Pons (tissue), 1 donor: ENCODE measurements at regions not wholly inside any gene's neighbourhood (a gene's known extent, or its start where the extent isn't known, plus 50 kb on each side); places are given as distances from the start of the nearest gene placed in this dataset.

Source experiments
- DNase-seq: peaks from one replicate; pipeline ENCODE4 v3.0.0-alpha.2; 2016; ENCODE audit warnings: low spot score

GRCh38 chr5:148708854-148709253 lies 54.5 kb upstream of the HTR4 start:
- DNase-seq: no peak

GRCh38 chr5:148711961-148712360 lies 57.6 kb upstream of the HTR4 start:
- DNase-seq: no peak

GRCh38 chr5:148713735-148714508 lies 59.6 kb upstream of the HTR4 start:
- DNase-seq: no peak

GRCh38 chr5:148716716-148717115 lies 62.4 kb upstream of the HTR4 start:
- DNase-seq: no peak

GRCh38 chr5:148717668-148718067 lies 63.3 kb upstream of the HTR4 start:
- no peak for DNase-seq

GRCh38 chr5:148719605-148720004 lies 65.3 kb upstream of the HTR4 start:
- no peak for DNase-seq

- no peak for DNase-seq
These were observed 65.9 kb upstream of the HTR4 start for GRCh38 chr5:148720257-148720656.

- no peak for DNase-seq
These were observed 68.8 kb upstream of the HTR4 start for GRCh38 chr5:148723143-148723542.

GRCh38 chr5:148725675-148726074 lies 71.3 kb upstream of the HTR4 start:
- no peak for DNase-seq

GRCh38 chr5:148729182-148729581 lies 74.9 kb upstream of the HTR4 start:
- DNase-seq: no peak

GRCh38 chr5:148730270-148730669 lies 75.9 kb upstream of the HTR4 start:
- DNase-seq: no peak

GRCh38 chr5:148730942-148731898 lies 76.9 kb upstream of the HTR4 start:
- DNase-seq: peak; percentile 93

GRCh38 chr5:148732692-148733091 lies 78.4 kb upstream of the HTR4 start:
- no peak for DNase-seq

- DNase-seq: peak; percentile 90
These were observed 79.5 kb upstream of the HTR4 start for GRCh38 chr5:148733601-148734438.

- no peak for DNase-seq
These were observed 80.2 kb upstream of the HTR4 start for GRCh38 chr5:148734518-148734917.

GRCh38 chr5:148735301-148735835 lies 81.0 kb upstream of the HTR4 start:
- DNase-seq: no peak

GRCh38 chr5:148739023-148739422 lies 84.7 kb upstream of the HTR4 start:
- DNase-seq: no peak

- peak; percentile 25 for DNase-seq
These were observed 85.2 kb upstream of the HTR4 start for GRCh38 chr5:148739524-148739923.

GRCh38 chr5:148740079-148740858 lies 85.9 kb upstream of the HTR4 start:
- peak; percentile 39 for DNase-seq

GRCh38 chr5:148740966-148741742 lies 85.3 kb upstream of the ADRB2 start:
- DNase-seq: peak; percentile 70
